SHP77 (cell line): ENCODE measurements at regions not wholly inside any gene's neighbourhood (a gene's known extent, or its start where the extent isn't known, plus 50 kb on each side); places are given as distances from the start of the nearest gene placed in this dataset.

ENCODE experiments used
- DNase-seq, 2 experiments: peaks; one replicate each; lab custom pipeline; 2025; lab: John Stamatoyannopoulos, UW

- DNase-seq = no peak
Measured at GRCh38 chr5:105428451-105429380, 1866.1 kb upstream of the NUDT12 start.

GRCh38 chr5:105414067-105414466 lies 1851.5 kb upstream of the NUDT12 start:
- DNase-seq = no peak

DNA sequence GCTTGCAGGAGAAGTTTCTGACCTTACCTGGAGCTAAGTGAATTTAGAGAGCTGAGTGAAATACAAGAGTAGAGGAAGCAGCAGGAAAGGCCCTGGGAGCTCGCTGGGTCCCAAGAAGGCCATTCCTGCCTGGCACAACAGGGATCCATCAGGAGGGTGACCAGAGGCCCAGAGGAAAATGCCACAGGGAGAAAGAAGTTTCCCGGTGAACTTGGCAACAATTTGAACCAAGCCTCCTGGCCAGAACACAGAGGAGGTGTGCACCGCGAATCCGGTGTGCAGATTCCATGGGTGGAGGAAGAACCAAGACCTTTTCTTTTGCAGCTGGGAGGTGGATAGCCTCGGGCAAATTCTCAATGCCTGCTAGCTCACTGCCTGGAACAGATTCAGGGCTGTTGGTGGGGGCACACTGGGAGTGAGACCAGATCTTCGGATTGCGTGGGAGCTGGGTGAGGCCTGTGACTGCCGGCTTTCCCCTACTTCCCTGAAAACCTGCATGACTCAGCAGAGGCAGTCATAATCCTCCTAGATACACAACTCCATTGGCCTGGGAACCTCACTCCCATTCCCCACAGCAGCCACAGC lies 1850.9 kb upstream of the NUDT12 start:
- DNase-seq = no peak

GRCh38 chr5:105409695-105410094 lies 1847.1 kb upstream of the NUDT12 start:
- no peak for DNase-seq

- DNase-seq = no peak
Measured at GRCh38 chr5:105407200-105407599, 1844.6 kb upstream of the NUDT12 start.

DNA sequence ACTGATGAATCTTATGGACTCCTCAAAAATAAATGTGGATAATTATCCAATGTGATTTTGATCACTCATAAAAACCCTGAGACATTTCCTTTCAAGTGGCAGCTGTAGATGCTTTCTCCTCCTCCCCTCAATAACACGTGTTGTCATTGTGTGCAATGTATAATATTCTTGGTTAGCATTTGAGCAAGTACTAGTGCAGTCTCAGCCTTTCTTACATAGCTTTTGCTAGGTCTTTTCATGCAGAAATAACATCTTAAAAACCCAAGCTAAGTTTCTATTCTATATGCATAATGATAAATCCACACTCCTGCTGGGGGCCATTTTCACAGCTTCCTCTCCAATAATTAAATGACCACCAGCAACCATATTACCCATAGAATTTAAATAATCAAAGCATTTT lies 1835.2 kb upstream of the NUDT12 start:
- DNase-seq = no peak

DNA sequence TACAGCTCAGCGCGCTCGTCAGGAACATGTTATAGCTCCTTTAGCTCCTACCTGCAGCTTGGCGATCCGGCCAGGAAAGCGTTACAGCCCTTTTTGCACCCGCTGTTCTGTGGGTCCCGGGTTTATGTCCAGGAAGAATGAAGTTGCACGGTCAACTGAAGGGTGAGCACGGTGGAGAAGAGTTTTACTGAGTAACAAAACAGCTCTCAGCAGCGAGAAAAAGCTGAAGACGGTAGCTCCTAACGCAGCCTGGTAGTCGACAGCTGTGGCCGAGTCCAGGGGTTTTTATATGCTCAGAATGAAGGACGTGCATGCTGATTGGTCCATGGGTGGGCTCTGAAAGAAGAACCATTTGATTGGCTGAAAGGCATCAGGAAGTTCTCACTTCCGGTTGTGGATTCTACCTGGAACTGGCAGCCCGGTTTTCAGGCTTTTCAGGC lies 1830.1 kb upstream of the NUDT12 start:
- DNase-seq = no peak

GRCh38 chr5:105392122-105392709 lies 1829.6 kb upstream of the NUDT12 start:
- no peak for DNase-seq

DNA sequence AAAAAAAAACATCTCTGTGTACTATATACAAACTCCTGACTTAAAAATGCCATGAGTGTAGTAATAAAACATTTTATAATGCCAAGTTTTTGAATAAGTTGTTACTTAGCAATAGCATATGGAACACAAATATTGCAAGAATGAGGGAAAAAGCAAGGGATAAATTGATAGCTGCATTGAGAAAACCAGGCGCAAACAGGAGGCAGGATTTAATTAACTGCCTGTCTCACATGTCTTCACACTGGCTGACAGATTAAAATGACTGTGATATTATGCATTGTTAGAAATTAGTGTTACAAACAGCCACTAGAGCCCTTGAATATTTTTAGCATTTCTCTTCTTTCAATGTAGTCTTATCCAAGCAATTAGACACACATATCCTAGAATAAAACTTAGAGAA lies 1817.5 kb upstream of the NUDT12 start:
- DNase-seq = no peak

- no peak for DNase-seq
Measured at GRCh38 chr5:105371169-105371568, 1808.6 kb upstream of the NUDT12 start.

DNA sequence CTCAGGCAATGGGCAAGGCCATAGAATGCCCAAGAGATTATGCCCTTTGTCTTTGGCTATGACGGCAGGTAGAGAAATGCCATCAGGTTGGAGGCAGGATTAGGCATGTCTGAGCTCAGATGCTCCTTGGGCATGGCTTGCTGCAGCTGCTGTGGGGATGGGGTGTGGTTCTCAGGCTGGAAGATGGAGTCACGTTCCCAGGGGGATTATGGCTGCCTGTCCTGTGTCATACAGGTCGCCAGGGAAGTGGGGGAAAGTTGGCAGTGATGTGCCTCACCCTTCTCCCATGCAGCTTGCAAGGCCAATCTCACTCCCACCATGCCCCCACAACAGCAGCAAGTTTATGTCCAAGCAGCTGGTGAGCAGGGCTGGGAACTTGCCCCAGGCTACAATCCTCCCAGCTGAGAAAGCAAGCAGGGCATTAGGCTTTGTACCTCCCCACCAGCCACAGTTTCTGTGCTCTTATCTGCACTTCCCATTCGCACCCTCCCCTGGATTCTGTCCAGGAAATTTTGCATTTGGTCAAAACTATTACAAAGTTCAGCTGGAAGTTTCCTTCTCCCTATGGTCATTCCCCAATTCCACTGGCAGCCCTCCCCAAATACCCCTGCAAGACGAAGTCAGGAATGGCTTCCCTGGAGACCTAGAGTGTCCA lies 1788.0 kb upstream of the NUDT12 start:
- no peak for DNase-seq

- DNase-seq = no peak
Measured at GRCh38 chr5:105331558-105331957, 1769.0 kb upstream of the NUDT12 start.

- DNase-seq = no peak
Measured at GRCh38 chr5:105330185-105330584, 1767.6 kb upstream of the NUDT12 start.

GRCh38 chr5:105304859-105305258 lies 1742.3 kb upstream of the NUDT12 start:
- no peak for DNase-seq

DNA sequence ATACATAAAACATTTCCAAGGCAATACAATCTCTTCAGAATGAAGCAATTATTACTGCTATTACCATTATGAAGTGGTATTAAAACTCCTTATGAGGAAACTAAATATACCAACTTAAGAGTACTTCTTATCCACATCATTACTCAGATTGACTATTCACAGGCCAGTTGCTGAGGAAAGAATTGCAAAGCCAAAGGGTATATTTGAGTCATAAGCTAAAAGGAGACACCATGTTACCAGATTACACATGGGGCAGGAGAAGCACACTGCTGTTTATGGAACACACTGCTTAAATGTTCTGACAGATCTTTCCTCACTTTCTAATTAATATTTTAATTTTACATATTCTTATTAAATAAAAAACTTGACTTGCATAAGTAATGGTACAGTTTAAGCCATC lies 1726.4 kb upstream of the NUDT12 start:
- DNase-seq = no peak

- DNase-seq = no peak
Measured at GRCh38 chr5:105283134-105283533, 1720.5 kb upstream of the NUDT12 start.

DNA sequence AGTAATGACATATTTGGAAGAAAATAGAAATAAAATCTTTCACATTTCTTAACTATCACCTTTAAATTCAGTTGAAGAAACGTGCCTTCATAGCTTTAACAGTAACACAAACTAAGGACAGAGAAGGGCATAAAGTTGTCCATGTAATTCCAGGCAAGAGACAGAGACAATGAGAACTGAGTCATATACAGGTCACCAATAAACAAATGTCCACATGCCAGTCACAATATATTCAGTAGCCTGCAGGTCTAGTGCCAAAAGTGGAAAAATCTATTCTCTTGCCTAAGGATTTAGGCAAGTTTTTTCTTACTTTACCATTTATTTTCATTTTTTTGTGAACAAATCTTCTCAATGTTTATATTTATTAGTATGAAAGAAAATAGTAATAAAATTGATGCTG lies 1711.5 kb upstream of the NUDT12 start:
- DNase-seq = no peak

GRCh38 chr5:105263515-105263914 lies 1700.9 kb upstream of the NUDT12 start:
- DNase-seq = no peak

DNA sequence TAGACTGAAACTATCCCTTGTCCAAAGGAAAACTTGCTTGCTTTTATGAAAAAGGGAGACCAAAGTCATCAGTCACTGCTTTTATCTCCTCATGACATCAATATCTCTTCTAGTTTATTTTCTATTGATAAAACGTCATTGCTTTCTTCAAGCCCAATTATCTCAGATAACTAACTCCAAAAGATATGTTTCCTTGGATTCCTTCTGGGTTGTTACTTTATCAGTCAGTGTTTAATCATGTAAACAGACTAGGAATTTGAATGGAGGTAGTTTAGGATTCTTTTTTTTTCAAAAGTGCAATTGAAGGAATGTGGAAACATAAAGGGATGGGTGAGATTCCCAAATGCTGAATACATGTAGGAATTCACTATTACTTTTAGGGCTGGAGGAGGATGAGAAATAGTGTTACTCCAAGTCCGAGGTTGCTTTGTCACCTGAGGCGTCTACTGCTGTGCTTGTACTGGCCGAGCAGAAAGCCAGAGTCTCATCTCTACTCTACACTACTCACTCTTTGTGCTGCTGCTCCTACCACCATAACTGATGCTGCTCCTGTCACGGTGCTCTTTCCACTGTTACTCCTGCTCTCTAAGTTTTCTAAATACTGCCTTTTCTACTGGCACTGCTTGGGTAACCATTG lies 1697.1 kb upstream of the NUDT12 start:
- DNase-seq = no peak

GRCh38 chr5:105238561-105238960 lies 1676.0 kb upstream of the NUDT12 start:
- DNase-seq = no peak

DNA sequence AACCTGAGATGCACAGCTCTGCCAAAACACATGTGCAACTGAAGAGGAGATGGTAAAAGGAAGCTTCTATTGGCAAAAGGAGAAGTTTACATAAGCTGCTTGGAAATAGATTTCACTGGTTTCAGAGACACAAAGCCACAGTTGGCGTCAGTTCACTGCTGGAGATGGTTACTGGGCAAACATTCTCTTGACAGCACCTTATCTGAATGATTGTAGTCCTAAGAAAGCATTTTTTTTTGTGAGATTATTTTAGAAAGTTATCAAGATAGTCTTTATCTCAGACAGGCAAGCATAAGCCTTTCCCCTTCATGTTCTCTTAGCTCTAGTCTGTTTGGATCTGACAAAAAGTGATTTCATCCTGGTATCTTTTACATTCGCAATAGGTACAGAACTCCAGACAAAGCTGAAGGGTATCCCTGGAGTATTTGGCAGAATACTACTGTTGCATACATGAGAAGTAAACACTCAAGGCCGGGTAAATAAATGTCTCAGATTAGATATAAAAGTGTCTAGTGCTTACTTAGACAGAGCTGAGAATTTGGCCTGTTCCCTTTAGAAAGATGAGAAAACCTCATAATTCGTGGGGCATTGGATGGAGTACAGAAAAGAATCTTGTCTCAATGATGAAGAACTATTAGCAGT lies 1668.0 kb upstream of the NUDT12 start:
- no peak for DNase-seq

GRCh38 chr5:105218018-105218417 lies 1655.4 kb upstream of the NUDT12 start:
- no peak for DNase-seq
